HG03103 (cell line): ENCODE measurements at regions not wholly inside any gene's neighbourhood (a gene's known extent, or its start where the extent isn't known, plus 50 kb on each side); places are given as distances from the start of the nearest gene placed in this dataset.
"Not testable (repeated sequence)": the region's sequence is repeated elsewhere in the genome, so short reads cannot be mapped to it uniquely, and the experiment has no call there.

Source experiments
- ATAC-seq: cut with Tn5 transposase; IDR thresholded peaks from one replicate; pipeline ENCODE4 v1.9.1; 2021; ENCODE audit warnings: low read depth; ENCODE audit not compliant: unreplicated experiment

DNA sequence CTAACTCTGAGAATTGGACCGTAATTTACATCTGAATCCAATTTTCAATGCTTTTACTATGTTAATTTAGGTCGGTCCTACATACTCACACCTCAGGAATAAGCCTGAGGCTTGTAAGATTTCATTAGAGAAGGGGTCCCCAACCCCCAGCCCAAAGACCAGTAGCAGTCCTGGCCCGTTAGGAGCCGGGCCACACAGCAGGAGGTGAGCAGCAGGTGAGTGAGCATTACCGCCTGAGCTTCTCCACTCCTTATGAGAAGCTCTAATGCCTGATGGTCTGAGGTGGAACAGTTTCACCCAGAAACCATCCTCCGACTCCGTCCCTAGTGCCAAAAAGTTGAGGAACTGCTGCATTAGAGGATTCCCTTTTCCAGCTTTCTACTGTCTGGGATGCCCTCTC lies 757.3 kb downstream of the SI start:
- ATAC-seq, result no peak

DNA sequence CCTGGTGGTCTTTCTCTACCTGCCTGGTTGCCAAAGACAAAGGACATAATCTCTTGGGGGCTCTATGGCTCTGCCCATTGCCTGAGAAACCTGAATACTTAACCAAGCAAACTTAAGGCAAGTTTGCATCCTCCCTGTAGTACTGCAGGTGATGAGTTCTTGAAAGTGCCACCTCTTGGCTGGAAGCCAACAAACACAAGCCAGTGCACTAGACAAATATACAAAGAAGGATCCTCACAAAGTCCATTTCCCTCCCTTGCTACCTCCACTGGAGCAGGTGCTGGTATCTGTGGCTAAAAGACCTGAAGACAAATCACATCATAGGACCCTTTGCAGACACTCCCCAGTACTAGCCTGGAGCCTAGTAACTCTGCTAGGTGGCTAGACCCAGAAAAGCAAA lies 772.3 kb downstream of the SI start:
- no peak for ATAC-seq

DNA sequence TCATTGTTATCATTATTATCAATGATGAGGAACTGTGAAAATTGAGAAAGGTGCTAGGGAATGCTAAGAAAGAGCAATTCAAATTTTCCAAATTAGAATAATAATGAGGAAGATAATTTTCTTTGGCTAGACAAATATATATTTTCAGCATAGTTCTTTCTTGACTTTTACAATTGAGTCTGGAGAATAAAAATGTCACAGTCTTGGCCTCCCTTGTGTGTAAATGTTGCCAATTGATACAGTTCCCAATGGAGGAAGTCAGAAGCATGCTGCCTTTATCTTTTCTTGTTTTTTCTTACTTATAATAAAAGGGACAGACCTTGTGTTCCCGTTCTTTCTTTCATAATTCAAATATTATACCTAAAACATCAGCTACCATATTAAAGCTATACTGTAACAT lies 774.4 kb downstream of the SI start:
- no peak for ATAC-seq

DNA sequence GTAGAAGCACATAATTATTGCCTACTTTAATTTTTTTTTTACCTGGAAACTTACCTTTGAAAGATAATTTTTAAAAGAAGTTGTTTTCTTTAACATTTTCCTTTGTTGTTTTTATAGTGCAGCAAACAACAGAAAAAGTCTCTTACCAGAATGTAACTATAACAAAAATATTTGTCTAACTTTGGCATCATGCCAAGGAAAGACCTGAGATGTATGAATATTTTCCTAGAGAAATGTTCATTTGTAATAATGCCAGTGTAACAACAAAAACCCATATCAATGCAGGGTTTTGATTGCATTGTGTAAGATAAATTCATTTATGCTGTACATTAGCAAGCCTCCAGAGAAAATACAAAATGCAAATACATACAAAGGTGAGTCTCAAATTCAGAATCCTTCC lies 775.7 kb downstream of the SI start:
- ATAC-seq, result no peak

DNA sequence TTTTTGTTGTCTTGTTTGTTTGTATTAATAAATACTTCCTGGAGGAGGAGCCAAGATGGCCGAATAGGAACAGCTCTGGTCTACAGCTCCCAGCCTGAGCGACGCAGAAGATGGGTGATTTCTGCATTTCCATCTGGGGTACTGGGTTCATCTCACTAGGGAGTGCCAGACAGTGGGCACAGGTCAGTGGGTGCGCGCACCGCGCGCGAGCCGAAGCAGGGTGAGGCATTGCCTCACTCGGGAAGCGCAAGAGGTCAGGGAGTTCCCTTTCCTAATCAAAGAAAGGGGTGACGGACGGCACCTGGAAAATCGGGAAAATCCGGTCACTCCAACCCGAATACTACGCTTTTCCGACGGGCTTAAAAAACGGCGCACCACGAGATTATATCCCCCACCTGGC lies 786.8 kb downstream of the SI start:
- ATAC-seq, result not testable (repeated sequence)

DNA sequence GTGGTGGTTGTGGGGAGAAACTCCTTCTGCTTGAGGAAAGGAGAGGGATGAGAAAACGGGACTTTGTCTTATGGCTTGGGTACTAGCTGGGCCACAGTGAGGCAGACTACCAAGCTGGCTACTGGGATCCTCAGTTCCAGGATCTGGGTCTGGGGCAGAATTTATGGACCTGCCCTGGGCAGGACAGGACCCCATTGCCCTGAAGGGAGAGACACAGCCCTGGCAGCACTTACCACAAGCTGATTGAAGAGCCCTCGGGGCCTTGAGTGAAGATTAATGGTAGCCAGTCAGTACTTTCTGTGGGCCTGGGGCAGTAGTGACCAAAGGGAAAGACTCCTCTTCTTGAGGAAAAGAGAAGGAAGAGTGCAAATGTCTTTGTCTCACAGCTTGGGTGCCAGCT lies 799.7 kb downstream of the SI start:
- ATAC-seq, result no peak

DNA sequence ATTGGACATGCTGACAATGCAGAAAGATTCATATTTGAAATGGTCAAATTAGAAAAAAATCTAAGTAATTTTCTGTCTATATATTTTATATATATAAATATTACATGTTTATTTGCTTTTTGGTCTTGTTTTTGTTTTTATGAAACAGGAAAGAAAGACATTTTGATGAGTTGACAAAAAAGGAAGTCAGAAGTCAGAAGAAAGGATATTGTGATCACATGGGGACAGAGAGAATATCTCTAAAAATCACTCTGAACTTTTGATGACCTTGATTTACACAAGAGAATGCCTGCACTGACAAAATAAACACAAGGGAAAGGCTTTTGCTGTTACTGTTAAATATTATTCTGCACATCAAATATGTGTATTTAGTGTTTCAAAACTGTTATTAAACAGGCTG lies 811.2 kb downstream of the SI start:
- ATAC-seq, result no peak

DNA sequence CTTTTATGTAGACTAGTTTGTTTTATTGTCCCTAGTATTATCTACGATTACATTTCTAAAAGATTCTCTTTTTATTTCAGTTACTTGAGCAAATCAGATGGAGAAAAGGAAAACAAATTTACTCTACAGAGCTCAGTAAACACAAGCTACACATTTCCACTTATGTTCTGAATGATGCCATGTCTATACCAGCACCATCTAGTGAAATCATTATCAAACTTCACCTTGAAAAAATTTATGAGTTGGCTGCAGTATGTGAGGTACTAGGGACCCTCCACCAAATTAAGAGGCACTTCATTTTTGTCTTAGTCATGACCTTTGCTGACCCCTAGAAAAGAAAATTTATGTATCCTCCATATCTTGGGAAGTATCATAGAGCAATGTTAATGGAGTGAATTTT lies 827.4 kb downstream of the SI start:
- ATAC-seq, result no peak

DNA sequence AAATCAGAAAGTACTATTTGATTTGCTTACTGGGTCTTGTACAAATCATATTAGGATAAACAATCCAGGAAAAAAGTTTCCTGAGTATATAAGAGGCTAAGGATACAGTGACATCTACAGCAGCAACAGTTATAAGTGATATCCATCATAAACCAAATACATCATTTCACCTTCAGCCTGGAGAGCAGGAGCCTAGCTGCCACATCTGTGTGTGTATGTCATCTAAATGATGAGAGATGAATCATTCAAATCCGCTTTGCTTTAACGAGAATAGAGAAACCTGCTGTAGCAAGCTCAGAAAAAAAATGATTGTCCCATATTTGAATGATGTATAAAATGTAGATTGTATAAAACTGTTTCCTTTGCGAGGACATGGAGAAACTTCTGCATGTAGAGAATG lies 841.4 kb downstream of the SI start:
- no peak for ATAC-seq

DNA sequence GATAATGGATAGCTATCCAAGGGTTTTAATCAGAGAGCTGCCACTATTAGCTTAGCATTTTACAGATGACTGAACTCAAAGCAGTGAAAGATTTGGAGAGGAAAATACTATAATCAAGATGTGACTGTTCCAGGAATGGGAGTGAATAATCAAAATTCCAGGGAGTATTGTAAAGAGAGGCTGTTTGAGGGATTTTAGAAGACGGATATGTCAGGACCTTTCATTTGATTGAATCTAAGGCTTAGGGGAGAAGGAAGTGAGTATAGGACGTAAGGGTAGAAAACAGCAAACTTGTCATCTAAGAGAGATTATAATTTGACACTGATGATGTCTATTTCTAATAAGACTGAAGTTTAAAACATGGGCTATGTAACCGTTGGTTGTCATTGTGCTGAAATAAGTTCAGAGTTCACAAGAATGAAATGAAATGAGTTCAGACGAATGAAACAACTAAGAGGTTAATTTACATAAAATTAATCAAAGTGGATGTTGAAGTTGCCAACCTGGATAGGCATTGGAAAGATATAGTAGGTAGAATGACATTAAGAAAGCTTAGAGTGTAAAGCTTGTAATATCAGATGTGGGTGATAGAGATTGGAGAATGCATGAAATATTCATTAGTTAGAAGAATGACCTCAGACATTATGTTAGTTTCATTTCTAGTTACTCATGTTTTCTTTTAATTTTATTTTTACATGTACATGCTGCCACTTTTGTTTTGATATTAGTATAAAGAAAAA lies 842.8 kb downstream of the SI start:
- no peak for ATAC-seq

DNA sequence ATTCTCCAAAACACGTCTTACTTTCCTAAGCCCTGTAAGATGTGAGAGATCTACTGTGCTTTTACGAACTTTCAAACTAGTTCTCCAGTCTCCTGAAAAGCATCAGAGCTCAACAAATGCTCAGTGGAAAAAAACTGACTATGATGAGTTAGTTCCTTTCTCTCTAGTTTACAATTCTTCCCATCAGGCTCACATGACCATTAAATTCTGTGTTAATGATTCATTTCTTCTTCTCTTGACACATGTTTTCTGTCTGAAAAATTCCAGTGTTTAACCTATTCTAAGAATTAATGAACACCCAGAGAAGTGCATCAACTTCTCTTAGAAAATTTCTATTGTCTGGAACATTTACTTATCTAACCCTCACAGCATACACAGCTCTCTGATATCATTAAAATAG lies 844.3 kb downstream of the SI start:
- no peak for ATAC-seq

DNA sequence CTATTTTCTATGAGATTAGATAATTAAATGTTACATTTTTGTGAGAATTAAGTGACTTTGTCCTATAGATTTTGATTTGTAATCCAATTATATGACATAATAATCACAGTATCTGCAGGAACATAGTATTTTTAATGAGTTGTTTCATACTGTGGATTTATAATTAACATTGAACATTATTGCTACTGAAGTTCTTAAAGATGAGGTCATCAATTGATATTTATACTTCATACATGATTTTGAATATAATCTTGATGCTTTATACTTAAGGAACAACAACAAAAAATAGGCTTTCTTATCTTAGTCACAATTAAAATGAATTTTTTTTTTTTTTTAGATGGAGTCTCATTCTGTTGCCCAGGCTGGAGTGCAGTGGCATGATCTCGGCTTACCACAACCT lies 846.6 kb downstream of the SI start:
- no peak for ATAC-seq

DNA sequence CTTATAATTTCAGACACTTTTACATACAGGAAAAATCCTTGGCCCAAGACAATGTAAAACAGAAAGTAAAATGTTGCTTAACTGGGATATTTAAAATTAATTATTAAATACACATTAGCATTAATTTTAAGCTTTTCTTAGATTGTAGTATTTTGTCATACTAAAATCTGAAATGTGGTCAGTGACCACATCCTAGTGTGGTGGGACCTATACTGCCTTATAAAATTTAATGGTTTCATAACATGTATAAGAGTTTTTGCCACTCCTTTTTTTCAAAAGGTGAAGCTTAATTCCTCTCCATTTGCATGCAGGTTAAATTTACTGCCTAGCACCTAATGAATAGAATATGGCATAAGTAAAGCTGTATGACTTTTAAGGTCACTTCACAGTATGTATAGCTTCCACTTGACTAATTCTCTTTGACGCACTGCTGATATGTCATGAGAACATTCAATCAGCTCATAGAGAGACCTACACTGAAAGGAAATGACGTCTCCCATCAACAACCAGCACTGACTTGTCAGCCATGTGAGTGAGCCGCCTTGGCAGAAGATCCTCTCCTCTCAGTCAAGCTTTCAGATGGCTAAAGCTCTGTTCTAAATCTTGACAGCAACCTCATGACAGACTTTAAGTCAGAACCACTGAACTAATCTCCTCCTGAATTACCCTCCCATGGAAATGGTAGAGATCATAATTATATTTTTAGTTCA lies 847.8 kb downstream of the SI start:
- no peak for ATAC-seq

DNA sequence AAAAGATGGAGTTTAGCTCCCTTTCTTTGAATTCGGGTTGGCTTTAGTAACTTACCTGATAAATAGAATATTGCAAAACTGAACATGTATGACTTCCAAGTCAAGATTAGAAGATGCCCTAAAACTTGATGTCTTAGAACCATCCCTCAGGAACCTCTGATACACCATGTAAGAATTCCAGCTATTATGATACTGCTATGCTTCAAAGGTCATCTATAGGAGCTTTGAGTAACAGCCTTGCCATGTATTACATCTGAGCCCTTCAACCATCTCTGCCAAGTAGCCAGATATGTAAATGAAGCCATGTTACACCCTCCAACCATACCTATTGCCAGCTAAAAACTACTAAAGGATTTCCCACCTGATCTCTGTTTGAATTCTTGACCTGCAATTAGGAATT lies 854.2 kb downstream of the SI start:
- no peak for ATAC-seq

DNA sequence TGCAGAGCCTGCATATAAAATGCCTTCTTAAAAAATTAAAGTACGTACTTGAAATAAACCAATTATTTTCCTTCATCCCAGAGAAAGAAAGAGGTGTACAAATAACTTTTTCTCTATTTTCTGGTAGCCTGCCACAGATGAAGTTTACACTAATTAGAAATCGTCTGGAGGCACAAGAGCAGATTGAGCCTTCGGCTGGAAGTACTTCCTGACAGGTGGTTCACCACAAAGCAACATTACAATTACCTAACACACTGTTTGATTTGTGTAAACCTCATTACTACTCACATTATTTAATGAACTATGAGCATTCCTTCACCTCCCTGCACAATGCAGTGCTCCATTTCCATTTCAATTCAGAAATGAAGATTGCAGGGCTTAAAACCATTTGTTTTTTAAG lies 856.1 kb downstream of the SI start:
- ATAC-seq, result no peak

DNA sequence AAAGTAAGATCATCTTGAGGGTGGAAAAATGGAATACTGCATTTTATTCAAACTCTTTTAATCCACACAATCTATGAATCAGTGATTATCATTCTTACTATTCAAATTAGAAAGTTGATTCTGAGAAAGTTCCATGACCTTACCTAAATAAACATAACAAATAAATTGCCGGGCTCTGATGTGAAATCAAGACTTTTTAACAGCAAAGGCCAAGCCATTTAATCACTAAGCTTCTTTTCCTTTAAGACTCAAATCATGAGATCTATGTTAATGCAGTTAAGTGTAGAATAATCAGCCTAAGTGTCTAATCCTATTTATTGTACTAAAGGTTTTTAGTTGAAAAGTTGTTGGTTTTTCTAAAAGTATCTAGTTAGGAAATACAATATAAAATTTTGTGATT lies 857.0 kb downstream of the SI start:
- ATAC-seq, result no peak

DNA sequence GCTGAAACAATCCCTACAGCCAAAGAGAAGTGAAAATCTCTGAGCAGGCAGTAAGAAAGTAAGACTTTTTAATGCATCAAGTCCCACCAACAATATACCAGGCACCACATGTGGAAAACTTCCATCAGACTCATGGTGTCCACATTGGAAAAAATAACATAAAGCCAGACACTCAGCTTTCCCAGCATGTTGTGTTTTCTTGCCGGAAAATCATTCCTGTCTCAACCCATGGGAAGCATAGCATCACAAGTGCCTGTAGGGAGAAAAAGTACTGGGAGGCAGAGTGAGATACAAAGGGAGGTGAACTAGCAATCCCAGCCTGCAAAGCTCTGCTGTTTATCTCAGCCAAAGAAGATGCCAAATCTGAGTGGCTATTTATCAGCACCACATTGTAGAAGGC lies 868.9 kb downstream of the SI start:
- ATAC-seq, result no peak

DNA sequence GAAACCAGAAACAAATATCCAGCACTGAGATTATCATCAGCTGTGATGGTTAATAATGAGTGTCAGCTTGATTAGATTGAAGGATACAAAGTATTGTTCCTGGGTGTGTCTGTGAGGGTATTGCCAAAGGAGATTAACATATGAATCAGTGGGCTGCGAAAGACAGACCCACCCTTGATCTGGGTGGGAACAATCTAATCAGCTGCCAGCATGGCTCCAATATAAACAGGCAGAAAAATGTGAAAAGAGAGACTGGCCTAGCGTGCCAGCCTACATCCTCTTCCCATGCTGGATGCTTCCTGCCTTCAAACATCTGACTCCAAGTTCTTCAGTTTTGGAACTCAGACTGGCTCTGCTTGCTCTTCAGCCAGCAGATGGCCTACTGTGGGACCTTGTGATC lies 869.5 kb downstream of the SI start:
- ATAC-seq, result no peak

DNA sequence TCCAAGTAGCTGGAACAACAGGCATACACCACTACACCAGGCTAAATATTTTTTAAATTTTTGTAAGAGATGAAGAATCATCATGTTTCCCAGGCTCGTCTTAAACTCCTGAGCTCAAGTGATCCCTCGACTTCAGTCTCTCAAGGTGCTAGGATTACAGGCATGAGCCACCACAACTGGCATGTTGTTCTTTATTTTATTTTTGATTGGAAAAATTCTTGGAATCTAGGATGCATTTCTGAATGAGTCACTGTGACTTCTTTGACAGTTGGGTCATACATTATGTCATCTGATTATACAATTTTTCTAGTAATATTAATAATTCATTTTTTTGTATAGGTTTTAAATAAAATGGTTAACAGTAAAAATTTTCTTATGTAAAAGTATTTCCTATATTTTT lies 870.2 kb downstream of the SI start:
- ATAC-seq, result no peak

DNA sequence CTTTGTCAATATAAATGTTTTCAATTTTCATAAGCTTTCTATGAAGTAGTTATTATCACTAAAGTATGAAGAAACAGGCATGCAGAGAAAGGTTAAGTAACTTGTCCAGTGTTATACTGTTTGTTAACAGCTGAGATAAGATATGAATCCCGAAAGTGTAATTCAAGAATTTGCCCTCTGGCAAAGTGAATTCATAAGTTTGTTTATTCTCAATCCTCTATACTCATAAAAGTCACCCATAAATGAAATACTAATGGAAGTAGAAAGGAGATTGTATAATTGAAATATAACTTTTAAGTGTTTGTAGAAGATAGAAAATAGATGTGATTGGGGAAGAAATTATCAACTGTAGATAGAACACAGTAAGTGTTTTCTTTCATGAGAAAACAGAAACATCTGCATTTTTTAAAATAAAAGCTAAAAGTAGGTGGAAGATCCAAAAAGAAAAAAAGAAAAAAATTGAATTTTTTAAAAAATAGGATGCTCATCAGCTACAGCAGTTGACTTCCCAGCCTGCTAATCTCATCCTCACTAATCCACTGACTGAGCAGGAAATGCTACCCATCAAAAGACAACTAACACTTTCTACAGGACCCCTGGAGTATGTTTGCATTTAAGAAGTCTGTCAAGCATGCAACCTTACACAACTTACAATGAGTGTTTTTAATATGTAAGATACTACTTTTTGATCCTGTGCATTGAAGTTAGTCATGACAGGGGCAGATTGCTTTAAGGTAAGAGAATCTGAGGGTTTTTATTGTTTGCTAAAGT lies 878.1 kb downstream of the SI start:
- no peak for ATAC-seq

DNA sequence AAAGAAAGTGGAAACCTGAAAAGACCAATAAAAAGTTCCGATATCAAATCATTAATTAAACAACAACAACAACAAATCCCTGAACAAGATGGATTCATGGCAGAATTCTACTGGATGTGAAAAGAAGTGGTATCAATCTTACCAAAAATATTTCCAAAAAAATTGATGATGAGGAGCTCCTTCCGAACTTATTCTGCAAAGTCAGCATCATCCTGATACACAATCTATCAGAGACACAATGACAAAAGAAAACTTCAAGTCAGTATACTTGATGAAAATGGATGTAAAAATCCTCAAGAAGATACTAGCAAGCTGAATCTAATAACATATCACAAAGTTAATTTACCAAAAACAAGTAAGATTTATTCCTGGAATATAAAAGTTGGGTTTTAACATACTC lies 881.8 kb downstream of the SI start:
- no peak for ATAC-seq

DNA sequence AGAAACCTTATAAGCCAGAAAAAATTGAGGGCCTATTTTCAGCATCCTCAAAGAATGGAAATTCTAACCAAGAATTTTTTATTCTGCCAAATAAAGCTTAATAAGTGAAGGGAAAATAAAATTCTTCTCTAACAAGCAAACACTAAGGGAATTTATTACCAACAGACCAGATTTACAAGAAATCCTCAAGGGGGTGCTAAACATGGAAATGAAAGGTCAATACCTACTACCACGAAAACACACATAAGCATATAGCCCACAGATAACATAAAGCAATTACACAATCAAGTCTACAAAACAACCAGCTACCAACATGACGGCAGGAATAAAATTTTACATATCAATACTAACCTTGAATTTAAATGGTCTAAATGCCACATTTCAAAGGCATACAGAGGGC lies 883.5 kb downstream of the SI start:
- no peak for ATAC-seq
